Caco-2 (cell line): ENCODE measurements at regions not wholly inside any gene's neighbourhood (a gene's known extent, or its start where the extent isn't known, plus 50 kb on each side); places are given as distances from the start of the nearest gene placed in this dataset.
"Not testable (repeated sequence)": the region's sequence is repeated elsewhere in the genome, so short reads cannot be mapped to it uniquely, and the experiment has no call there.

Experiments
- BruUV-seq: library from RNA; stranded (reverse); fragments of 400-500 nt; replicated peaks from 2 replicates; lab custom pipeline; 2021; lab: Mats Ljungman, UMichigan
- CTCF ChIA-PET: fragments of 300-600 bp; sonication (Branson Sonifier 250); formaldehyde crosslinking; loops from one replicate; lab custom pipeline; 2022; ENCODE audit warnings: antibody characterized with exemption; lab: Charles Lee
- POLR2A ChIA-PET: fragments of 300-600 bp; sonication (Branson Sonifier 250); formaldehyde crosslinking; loops from one replicate; lab custom pipeline; 2022; ENCODE audit warnings: antibody characterized with exemption; lab: Charles Lee
- DNase-seq, 2 experiments: peaks; one replicate each; pipeline versions ENCODE4 v3.0.0 to v3.0.0-alpha.2; 2020 to 2022
- H3K27me3 ChIP-seq: replicated peaks from 2 replicates; pipeline ENCODE4 v1.6.0; 2011; ENCODE audit warnings: low read length; ENCODE audit not compliant: control insufficient read depth, insufficient read depth
- H3K36me3 ChIP-seq: 2 replicates; pipeline ENCODE4 v1.5.1; 2011; ENCODE audit warnings: low read length; ENCODE audit not compliant: control insufficient read depth, insufficient read depth
- H3K4me1 ChIP-seq: fragments of 250-450 bp; sonication (Bioruptor Pico); 2 replicates; pipeline ENCODE4 v1.5.1; 2020; ENCODE audit warnings: mild to moderate bottlenecking
- H3K4me3 ChIP-seq: 2 replicates; pipeline ENCODE4 v1.5.1; 2011; ENCODE audit warnings: low read depth, mild to moderate bottlenecking, control low read depth, low read length
- H3K9me3 ChIP-seq: fragments of 250-450 bp; sonication (Bioruptor Pico); 2 replicates; pipeline ENCODE4 v1.5.1; 2020; ENCODE audit warnings: mild to moderate bottlenecking, moderate library complexity
- H3K27ac Mint-ChIP-seq: one replicate; pipeline ENCODE4 v1.8.0; 2022; ENCODE audit warnings: mixed read lengths; ENCODE audit not compliant: unreplicated experiment
- H3K27me3 Mint-ChIP-seq: one replicate; pipeline ENCODE4 v1.8.0; 2022; ENCODE audit warnings: mixed read lengths; ENCODE audit not compliant: insufficient read depth, unreplicated experiment
- H3K36me3 Mint-ChIP-seq: one replicate; pipeline ENCODE4 v1.8.0; 2022; ENCODE audit warnings: mild to moderate bottlenecking, mixed read lengths; ENCODE audit not compliant: insufficient read depth, unreplicated experiment
- H3K4me1 Mint-ChIP-seq: one replicate; pipeline ENCODE4 v1.8.0; 2022; ENCODE audit warnings: low read depth, mixed read lengths; ENCODE audit not compliant: unreplicated experiment
- H3K4me3 Mint-ChIP-seq: one replicate; pipeline ENCODE4 v1.8.0; 2022; ENCODE audit warnings: mild to moderate bottlenecking, moderate library complexity, mixed read lengths; ENCODE audit not compliant: unreplicated experiment
- H3K9me3 Mint-ChIP-seq: one replicate; pipeline ENCODE4 v1.8.0; 2022; ENCODE audit warnings: mixed read lengths; ENCODE audit not compliant: unreplicated experiment
- intact Hi-C: fragments of 100-400 bp; cut with micrococcal nuclease; formaldehyde crosslinking; loops from one replicate; pipeline ENCODE4 v1.10.0; 2022; ENCODE audit not compliant: unreplicated experiment
- TF ChIP-seq, protein P1 (sequence below), 2 experiments: fragments of 200-600 bp in 1 of 2; IDR thresholded peaks; 1 replicate in 1 of 2; 2 replicates in 1 of 2; pipeline versions ENCODE4 v1.5.1 to v1.8.0; 2011 to 2022; ENCODE audit warnings: antibody characterized with exemption in 1 of 2, control low read depth in 1 of 2, inconsistent platforms in 1 of 2, low read depth in 1 of 2, low read length in 1 of 2, mild to moderate bottlenecking in 1 of 2, moderate library complexity in 1 of 2; ENCODE audit not compliant: insufficient read depth in 1 of 2, severe bottlenecking in 1 of 2, unreplicated experiment in 1 of 2

DNA sequence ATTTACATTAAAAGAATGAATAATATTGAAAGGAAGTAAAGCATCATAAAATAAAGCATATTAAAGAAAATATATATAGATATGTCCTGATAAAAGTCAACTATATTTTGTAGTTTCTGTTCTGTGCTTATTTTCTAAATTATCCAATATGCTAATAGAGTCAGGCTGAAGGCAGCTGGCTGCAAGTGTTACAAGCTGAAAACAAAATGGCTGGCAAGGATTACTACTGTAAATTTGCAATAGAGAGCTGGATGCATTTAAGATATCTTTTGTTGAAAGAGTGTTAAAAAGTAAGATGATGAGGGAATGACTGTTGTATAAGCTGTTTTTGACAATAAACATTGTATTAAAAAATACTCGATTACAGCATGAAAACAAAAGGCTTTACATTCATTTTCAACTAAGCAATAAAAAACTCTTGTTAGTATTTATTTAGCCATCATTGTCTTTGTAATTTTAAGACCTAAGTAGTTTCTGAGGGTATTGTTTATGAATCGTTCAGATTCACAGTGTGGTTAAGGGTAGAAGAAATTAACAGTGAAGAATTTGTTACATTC is 76.3 kb downstream of the TANC2 start:
- no peak overlapping the region for H3K27ac Mint-ChIP-seq
- Histone ChIP-seq H3K9me3 (no peaks in the 10 kb centered on the region), H3K4me1 (no peaks in the 10 kb centered on the region), H3K27me3 (no peaks in the 10 kb centered on the region), H3K36me3 (no peaks in the 10 kb centered on the region), H3K4me3 (no peak overlapping the region)
- TF ChIP-seq, protein P1, sequence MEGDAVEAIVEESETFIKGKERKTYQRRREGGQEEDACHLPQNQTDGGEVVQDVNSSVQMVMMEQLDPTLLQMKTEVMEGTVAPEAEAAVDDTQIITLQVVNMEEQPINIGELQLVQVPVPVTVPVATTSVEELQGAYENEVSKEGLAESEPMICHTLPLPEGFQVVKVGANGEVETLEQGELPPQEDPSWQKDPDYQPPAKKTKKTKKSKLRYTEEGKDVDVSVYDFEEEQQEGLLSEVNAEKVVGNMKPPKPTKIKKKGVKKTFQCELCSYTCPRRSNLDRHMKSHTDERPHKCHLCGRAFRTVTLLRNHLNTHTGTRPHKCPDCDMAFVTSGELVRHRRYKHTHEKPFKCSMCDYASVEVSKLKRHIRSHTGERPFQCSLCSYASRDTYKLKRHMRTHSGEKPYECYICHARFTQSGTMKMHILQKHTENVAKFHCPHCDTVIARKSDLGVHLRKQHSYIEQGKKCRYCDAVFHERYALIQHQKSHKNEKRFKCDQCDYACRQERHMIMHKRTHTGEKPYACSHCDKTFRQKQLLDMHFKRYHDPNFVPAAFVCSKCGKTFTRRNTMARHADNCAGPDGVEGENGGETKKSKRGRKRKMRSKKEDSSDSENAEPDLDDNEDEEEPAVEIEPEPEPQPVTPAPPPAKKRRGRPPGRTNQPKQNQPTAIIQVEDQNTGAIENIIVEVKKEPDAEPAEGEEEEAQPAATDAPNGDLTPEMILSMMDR (IDR thresholded peaks at IDR 0.05; ENCODE audit: insufficient read depth in 1 of 2, low read depth in 1 of 2, low read length in 1 of 2, severe bottlenecking in 1 of 2, unreplicated experiment in 1 of 2): no peak
- DNase-seq: no peak
- peaks cover 12% of the 10 kb centered on the region for H3K27me3 Mint-ChIP-seq
- H3K4me3 Mint-ChIP-seq: no peak overlapping the region
- no peaks in the 10 kb centered on the region for H3K9me3 Mint-ChIP-seq
- intact Hi-C loops: no loop called here
- POLR2A ChIA-PET: no interaction called here
- H3K36me3 Mint-ChIP-seq: no peaks in the 10 kb centered on the region
- CTCF ChIA-PET: no interaction called here
- no TSS peak for BruUV-seq
- no peaks in the 10 kb centered on the region for H3K4me1 Mint-ChIP-seq

DNA sequence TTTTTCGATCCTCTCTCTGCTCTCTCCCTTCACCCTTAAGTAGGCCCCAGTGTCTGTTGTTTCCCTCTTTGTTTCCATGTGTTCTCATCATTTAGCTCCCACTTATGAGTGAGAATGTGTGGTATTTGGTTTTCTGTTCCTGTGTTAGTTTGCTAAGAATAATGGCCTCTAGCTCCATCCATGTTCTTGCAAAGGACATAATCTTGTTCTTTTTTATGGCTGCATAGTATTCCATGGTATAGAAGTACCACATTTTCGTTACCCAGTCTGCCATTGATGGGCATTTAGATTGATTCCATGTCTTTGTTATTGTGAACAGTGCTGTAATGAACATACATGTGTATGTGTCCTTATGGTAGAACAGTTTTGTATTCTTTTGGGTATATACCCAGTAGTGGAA is 91.5 kb downstream of the TANC2 start:
- CTCF ChIA-PET, H3K27me3 ChIP-seq, intact Hi-C loops, H3K4me3 ChIP-seq, H3K4me3 Mint-ChIP-seq, H3K36me3 ChIP-seq, H3K4me1 ChIP-seq, H3K36me3 Mint-ChIP-seq, H3K27ac Mint-ChIP-seq, DNase-seq, H3K9me3 Mint-ChIP-seq, H3K9me3 ChIP-seq, BruUV-seq, POLR2A ChIA-PET, H3K4me1 Mint-ChIP-seq: not testable (repeated sequence)
- H3K27me3 Mint-ChIP-seq: peaks cover 19% of the 10 kb centered on the region

DNA sequence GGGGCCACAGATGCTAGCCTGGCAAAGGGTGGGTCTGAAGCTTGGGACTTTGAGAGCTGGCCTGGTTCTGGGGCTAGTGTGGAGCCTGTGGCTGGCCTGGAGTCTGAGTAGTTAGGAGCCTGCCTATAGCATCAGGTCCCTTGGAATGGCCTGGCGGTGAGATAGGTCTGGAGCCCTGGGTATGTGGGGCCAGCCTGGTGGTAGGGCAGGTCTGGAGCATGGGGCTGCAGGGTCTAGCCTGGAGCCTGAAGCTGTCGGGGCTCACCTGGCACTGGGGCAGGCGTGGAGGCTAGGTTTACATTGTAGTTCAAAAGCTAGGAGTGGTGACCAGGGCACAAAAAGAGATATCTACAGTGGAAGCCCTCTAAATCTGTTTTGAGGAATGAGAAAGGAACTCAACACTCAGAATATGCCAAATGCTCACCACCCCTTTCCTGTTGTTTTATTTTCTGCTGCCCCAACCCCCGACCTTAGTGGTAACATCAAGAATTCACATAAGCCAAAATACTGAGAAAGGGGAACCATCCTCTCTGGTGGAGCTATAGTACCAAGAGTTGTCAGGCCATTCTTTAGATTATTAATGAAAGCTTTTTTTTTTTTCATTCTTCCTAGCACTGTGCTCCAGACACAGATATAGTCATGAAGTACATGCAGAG is 100.3 kb downstream of the TANC2 start:
- POLR2A ChIA-PET: no interaction called here
- Mint-ChIP-seq H3K27ac (no peak overlapping the region), H3K36me3 (no peaks in the 10 kb centered on the region), H3K4me3 (no peak overlapping the region), H3K4me1 (no peaks in the 10 kb centered on the region), H3K27me3 (peaks cover 21% of the 10 kb centered on the region), H3K9me3 (no peaks in the 10 kb centered on the region)
- no peaks in the 10 kb centered on the region for H3K4me1 ChIP-seq
- TF ChIP-seq, protein P1 (IDR thresholded peaks at IDR 0.05; ENCODE audit: insufficient read depth in 1 of 2, low read depth in 1 of 2, low read length in 1 of 2, severe bottlenecking in 1 of 2, unreplicated experiment in 1 of 2): no peak
- no peaks in the 10 kb centered on the region for H3K9me3 ChIP-seq
- no TSS peak for BruUV-seq
- no peak for DNase-seq
- intact Hi-C loops: no loop called here
- CTCF ChIA-PET: no interaction called here
- no peak overlapping the region for H3K4me3 ChIP-seq
- no peaks in the 10 kb centered on the region; the same call in 1 of the 2 replicates for H3K27me3 ChIP-seq
- H3K36me3 ChIP-seq: no peaks in the 10 kb centered on the region
